HG03108 (cell line): ENCODE measurements at regions not wholly inside any gene's neighbourhood (a gene's known extent, or its start where the extent isn't known, plus 50 kb on each side); places are given as distances from the start of the nearest gene placed in this dataset.

Experiments used
- ATAC-seq: cut with Tn5 transposase; IDR thresholded peaks from one replicate; pipeline ENCODE4 v1.9.1; 2021; ENCODE audit warnings: moderate library complexity; ENCODE audit not compliant: unreplicated experiment

GRCh38 chr4:184575306-184575705 lies 73.9 kb downstream of the CASP3 start:
- no peak for ATAC-seq

GRCh38 chr4:184574861-184575260 lies 74.4 kb downstream of the CASP3 start:
- ATAC-seq = no peak

- ATAC-seq = no peak
These were observed 75.5 kb downstream of the CASP3 start for GRCh38 chr4:184573701-184574100.

GRCh38 chr4:184568770-184569169 lies 80.5 kb downstream of the CASP3 start:
- ATAC-seq = no peak

- no peak for ATAC-seq
These were observed 85.6 kb downstream of the CASP3 start for GRCh38 chr4:184563621-184564020.

GRCh38 chr4:184558996-184559395 lies 84.6 kb upstream of the IRF2 start:
- ATAC-seq = no peak

- no peak for ATAC-seq
These were observed 79.5 kb upstream of the IRF2 start for GRCh38 chr4:184553891-184554290.

- ATAC-seq = no peak
These were observed 76.1 kb upstream of the IRF2 start for GRCh38 chr4:184550476-184550875.

GRCh38 chr4:184548648-184549341 lies 74.4 kb upstream of the IRF2 start:
- no peak for ATAC-seq

GRCh38 chr4:184548316-184548647 lies 73.9 kb upstream of the IRF2 start:
- ATAC-seq = no peak

- no peak for ATAC-seq
These were observed 70.5 kb upstream of the IRF2 start for GRCh38 chr4:184544788-184545409.

GRCh38 chr4:184541907-184542306 lies 67.6 kb upstream of the IRF2 start:
- no peak for ATAC-seq

GRCh38 chr4:184540307-184540706 lies 66.0 kb upstream of the IRF2 start:
- no peak for ATAC-seq

GRCh38 chr4:184538023-184538599 lies 63.8 kb upstream of the IRF2 start:
- peak; percentile 62 for ATAC-seq

- ATAC-seq = peak; percentile 45
These were observed 63.1 kb upstream of the IRF2 start for GRCh38 chr4:184537269-184538022.

GRCh38 chr4:184536881-184537248 lies 62.5 kb upstream of the IRF2 start:
- no peak for ATAC-seq

GRCh38 chr4:184536065-184536880 lies 61.9 kb upstream of the IRF2 start:
- ATAC-seq = no peak

- peak; percentile 52 for ATAC-seq
These were observed 60.4 kb upstream of the IRF2 start for GRCh38 chr4:184534511-184535391.

GRCh38 chr4:184533908-184534307 lies 59.6 kb upstream of the IRF2 start:
- ATAC-seq = no peak

GRCh38 chr4:184531008-184531407 lies 56.7 kb upstream of the IRF2 start:
- ATAC-seq = no peak
